HCT116 (cell line): ENCODE measurements at regions not wholly inside any gene's neighbourhood (a gene's known extent, or its start where the extent isn't known, plus 50 kb on each side); places are given as distances from the start of the nearest gene placed in this dataset.

Experiments used
- ATAC-seq: fragments of 200-7000 bp; cut with Tn5 transposase; 2 replicates; pipeline ENCODE4 v1.9.1; 2020; ENCODE audit warnings: mild to moderate bottlenecking, moderate library complexity
- BruUV-seq: library from RNA; stranded (reverse); fragments of 400-500 nt; replicated peaks from 2 replicates; lab custom pipeline; 2021; lab: Mats Ljungman, UMichigan
- CTCF ChIA-PET: fragments of 300-600 bp; sonication (Branson Sonifier 250); formaldehyde crosslinking; loops from one replicate; lab custom pipeline; 2021; ENCODE audit warnings: antibody characterized with exemption; lab: Charles Lee
- POLR2A ChIA-PET: fragments of 300-600, 350-600 bp; sonication (Branson Sonifier 250); formaldehyde crosslinking; loops from one replicate; lab custom pipeline; 2021; ENCODE audit warnings: antibody characterized with exemption; lab: Charles Lee
- RAD21 ChIA-PET, 2 experiments: fragments of 300-600 bp; sonication (Branson Sonifier 250); formaldehyde crosslinking; loops; one replicate each; lab custom pipeline; 2023; ENCODE audit warnings: low total read pairs in 2 of 2; ENCODE audit not compliant: uncharacterized antibody in 2 of 2, unreplicated experiment in 2 of 2, low non-redundant PET in 1 of 2; lab: Charles Lee
- DNase-seq: peaks from one replicate; pipeline ENCODE4 v3.0.0-alpha.2; 2010; ENCODE audit warnings: low read depth, low spot score
- H2AFZ ChIP-seq: fragments of 200-600 bp; shearing (Covaris generic), sonication (generic); 2 replicates; pipeline ENCODE4 v1.6.1; 2017; ENCODE audit warnings: low read depth, mixed run types, mixed read lengths, antibody characterized with exemption, low read length; ENCODE audit not compliant: poor library complexity, severe bottlenecking
- H3K27ac ChIP-seq: 2 replicates; pipeline ENCODE4 v1.5.1; 2012; ENCODE audit warnings: low read depth, low read length
- H3K27me3 ChIP-seq: fragments of 200-600 bp; sonication (generic); 2 replicates; pipeline ENCODE4 v1.6.1; 2016; ENCODE audit warnings: mixed run types, low read length, mixed read lengths; ENCODE audit not compliant: insufficient read depth
- H3K36me3 ChIP-seq, 2 experiments: fragments of 200-500 bp in 1 of 2; fragments of 200-600 bp in 1 of 2; sonication (Bioruptor generic) in 1 of 2; sonication (generic) in 1 of 2; 2 replicates each; pipeline versions ENCODE4 v1.5.1 to v1.6.1; 2014 to 2016; ENCODE audit warnings: low read length in 2 of 2, inconsistent platforms in 1 of 2, mixed read lengths in 1 of 2, mixed run types in 1 of 2; ENCODE audit not compliant: insufficient read depth in 2 of 2, control insufficient read depth in 1 of 2
- H3K4me1 ChIP-seq, 2 experiments: fragments of 200-600 bp in 1 of 2; sonication (generic) in 1 of 2; 2 replicates each; pipeline versions ENCODE4 v1.5.1 to v1.6.1; 2012 to 2017; ENCODE audit warnings: low read length in 2 of 2, inconsistent platforms in 1 of 2, mild to moderate bottlenecking in 1 of 2, mixed read lengths in 1 of 2, mixed run types in 1 of 2, moderate library complexity in 1 of 2; ENCODE audit not compliant: insufficient read depth in 2 of 2, control insufficient read depth in 1 of 2
- H3K4me2 ChIP-seq: fragments of 200-600 bp; sonication (generic); 2 replicates; pipeline ENCODE4 v1.6.1; 2017; ENCODE audit warnings: mixed run types, low read length, mixed read lengths
- H3K4me3 ChIP-seq, 2 experiments: fragments of 200-600 bp in 1 of 2; sonication (generic) in 1 of 2; replicated peaks in 1 of 2; 2 replicates each; pipeline ENCODE4 v1.5.1; 2011 to 2016; ENCODE audit warnings: low read length in 2 of 2, control low read depth in 1 of 2, low read depth in 1 of 2, mild to moderate bottlenecking in 1 of 2, mixed read lengths in 1 of 2, mixed run types in 1 of 2
- H3K79me2 ChIP-seq: fragments of 200-600 bp; sonication (generic); 2 replicates; pipeline ENCODE4 v1.6.1; 2017; ENCODE audit warnings: mild to moderate bottlenecking, mixed run types, low read length, moderate library complexity, mixed read lengths; ENCODE audit not compliant: insufficient read depth
- H3K9ac ChIP-seq: fragments of 200-600 bp; sonication (generic); 2 replicates; pipeline ENCODE4 v1.6.1; 2016; ENCODE audit warnings: low read length, mixed read lengths
- H3K9me2 ChIP-seq: fragments of 200-600 bp; sonication (generic), shearing (Covaris generic); 2 replicates; pipeline ENCODE4 v1.6.1; 2017; ENCODE audit warnings: mixed run types, mild to moderate bottlenecking, moderate library complexity; ENCODE audit not compliant: insufficient read depth
- H3K9me3 ChIP-seq, 2 experiments: fragments of 200-500 bp in 1 of 2; fragments of 200-600 bp in 1 of 2; sonication (Bioruptor generic) in 1 of 2; sonication (generic) in 1 of 2; 2 replicates each; pipeline ENCODE4 v1.6.1; 2014 to 2017; ENCODE audit warnings: low read length in 2 of 2, mixed read lengths in 2 of 2, inconsistent platforms in 1 of 2, low read depth in 1 of 2, mild to moderate bottlenecking in 1 of 2, mixed run types in 1 of 2, moderate library complexity in 1 of 2; ENCODE audit not compliant: control insufficient read depth in 1 of 2, insufficient read depth in 1 of 2
- H4K20me1 ChIP-seq: fragments of 200-600 bp; sonication (generic), shearing (Covaris generic); 2 replicates; pipeline ENCODE4 v1.6.1; 2017; ENCODE audit warnings: mixed run types, mild to moderate bottlenecking, moderate library complexity; ENCODE audit not compliant: insufficient read depth
- CEBPB ChIP-seq: IDR thresholded peaks from 2 replicates; pipeline ENCODE4 v1.6.1; 2012; ENCODE audit warnings: low read depth
- CTCF ChIP-seq, 3 experiments: fragments of 200-600 bp in 1 of 3; sonication (generic) in 1 of 3; IDR thresholded peaks in 2 of 3; conservative IDR thresholded peaks in 1 of 3; 2 replicates each; pipeline ENCODE4 v1.5.1; 2012 to 2017; ENCODE audit warnings: low read depth in 2 of 3, low read length in 2 of 3, antibody characterized with exemption in 1 of 3, borderline replicate concordance in 1 of 3, control low read depth in 1 of 3, mild to moderate bottlenecking in 1 of 3, mixed read lengths in 1 of 3, mixed run types in 1 of 3, moderate library complexity in 1 of 3; ENCODE audit not compliant: insufficient read depth in 1 of 3
- EGR1 ChIP-seq: IDR thresholded peaks from 2 replicates; pipeline ENCODE4 v1.6.1; 2012; ENCODE audit warnings: low read depth
- EZH2 ChIP-seq: fragments of 200-600 bp; sonication (generic); IDR thresholded peaks from 2 replicates; pipeline ENCODE4 v1.6.1; 2017; ENCODE audit warnings: antibody characterized with exemption, mixed run types
- POLR2A ChIP-seq: IDR thresholded peaks from 2 replicates; pipeline ENCODE4 v1.7.0; 2011; ENCODE audit warnings: borderline replicate concordance; ENCODE audit not compliant: insufficient read depth, insufficient read length; ENCODE audit errors: extremely low read depth
- POLR2AphosphoS5 ChIP-seq: IDR thresholded peaks from 2 replicates; pipeline ENCODE4 v1.6.1; 2011; ENCODE audit warnings: mild to moderate bottlenecking, low read depth, low read length, moderate library complexity
- RAD21 ChIP-seq: IDR thresholded peaks from 2 replicates; pipeline ENCODE4 v1.6.1; 2012; ENCODE audit warnings: low read depth, mild to moderate bottlenecking
- REST ChIP-seq: IDR thresholded peaks from 2 replicates; pipeline ENCODE4 v1.6.1; 2012; ENCODE audit warnings: low read depth
- SIN3A ChIP-seq: IDR thresholded peaks from 2 replicates; pipeline ENCODE4 v1.6.1; 2012; ENCODE audit warnings: low read depth
- SP1 ChIP-seq: IDR thresholded peaks from 2 replicates; pipeline ENCODE4 v1.6.1; 2012; ENCODE audit warnings: low read depth
- SRF ChIP-seq: IDR thresholded peaks from 2 replicates; pipeline ENCODE4 v1.6.1; 2012; ENCODE audit warnings: low read depth
- YY1 ChIP-seq: IDR thresholded peaks from 2 replicates; pipeline ENCODE4 v1.6.1; 2011; ENCODE audit warnings: low read length, low read depth, moderate library complexity, mild to moderate bottlenecking; ENCODE audit not compliant: insufficient replicate concordance; ENCODE audit errors: extremely low read depth
- ZBTB33 ChIP-seq: IDR thresholded peaks from 2 replicates; pipeline ENCODE4 v1.6.1; 2011; ENCODE audit warnings: mild to moderate bottlenecking, low read length, moderate library complexity; ENCODE audit not compliant: insufficient replicate concordance; ENCODE audit errors: extremely low read depth
- ZNF274 ChIP-seq: fragments of 200-500 bp; sonication (Bioruptor generic); IDR thresholded peaks from 2 replicates; pipeline ENCODE4 v1.6.1; 2014; ENCODE audit warnings: mild to moderate bottlenecking, low read depth, low read length, inconsistent platforms
- intact Hi-C: fragments of 100-400 bp; cut with micrococcal nuclease; formaldehyde crosslinking; loops from 2 replicates; pipeline ENCODE4 v1.10.0; 2022

- Histone ChIP-seq H3K9me2 (no peaks in the 10 kb centered on the region), H3K9ac (no peak overlapping the region), H3K4me2 (no peak overlapping the region), H3K9me3 (no peaks in the 10 kb centered on the region), H3K27me3 (no peaks in the 10 kb centered on the region), H3K4me3 (no peak overlapping the region), H3K36me3 (no peaks in the 10 kb centered on the region), H3K79me2 (no peaks in the 10 kb centered on the region), H3K4me1 (no peaks in the 10 kb centered on the region), H4K20me1 (no peaks in the 10 kb centered on the region), H2AFZ (peak overlapping the region; percentile 16), H3K27ac (no peak overlapping the region)
- TF ChIP-seq EGR1 (no peak), YY1 (no peak), RAD21 (no peak), EZH2 (no peak), CEBPB (no peak), SRF (no peak), REST (no peak), POLR2A (no peak)
- intact Hi-C loops, result no loop called here
- no TSS peak for BruUV-seq
- ChIA-PET POLR2A (no interaction called here), CTCF (no interaction called here), RAD21 (no interaction called here)
- DNase-seq (no peak), ATAC-seq (no peak)
Measured at GRCh38 chr4:116346750-116347149, 738.6 kb downstream of the TRAM1L1 start.

GRCh38 chr4:116343809-116344208 is 741.6 kb downstream of the TRAM1L1 start:
- Histone ChIP-seq H2AFZ (no peak overlapping the region), H4K20me1 (no peaks in the 10 kb centered on the region), H3K4me3 (no peak overlapping the region), H3K79me2 (no peaks in the 10 kb centered on the region), H3K9ac (no peak overlapping the region), H3K27ac (no peak overlapping the region), H3K36me3 (no peaks in the 10 kb centered on the region), H3K27me3 (no peaks in the 10 kb centered on the region), H3K4me1 (no peaks in the 10 kb centered on the region), H3K9me3 (no peaks in the 10 kb centered on the region), H3K4me2 (no peak overlapping the region), H3K9me2 (no peaks in the 10 kb centered on the region)
- ChIA-PET RAD21 (no interaction called here), CTCF (no interaction called here), POLR2A (no interaction called here)
- intact Hi-C loops, result no loop called here
- BruUV-seq, result no TSS peak
- ATAC-seq (no peak), DNase-seq (no peak)
- TF ChIP-seq ZNF274 (no peak), SP1 (no peak), POLR2AphosphoS5 (no peak), POLR2A (no peak), CTCF (IDR thresholded peaks at IDR 0.05 in 2 of 3, conservative IDR thresholded peaks at IDR 0.05 in 1 of 3; ENCODE audit: borderline replicate concordance in 1 of 3, insufficient read depth in 1 of 3, low read depth in 2 of 3, low read length in 2 of 3) (no peak), ZBTB33 (no peak), SIN3A (no peak)
